WTC11 (cell line): ENCODE measurements at regions not wholly inside any gene's neighbourhood (a gene's known extent, or its start where the extent isn't known, plus 50 kb on each side); places are given as distances from the start of the nearest gene placed in this dataset.

Experiments
- ATAC-seq: fragments of 200-7000 bp; cut with Tn5 transposase; 2 replicates; pipeline ENCODE4 v1.10.0; 2021; ENCODE audit warnings: mild to moderate bottlenecking, moderate library complexity
- CTCF ChIA-PET: fragments of 300-600 bp; sonication (Branson Sonifier 250); formaldehyde crosslinking; loops from one replicate; lab custom pipeline; 2021; ENCODE audit warnings: antibody characterized with exemption; lab: Charles Lee
- POLR2A ChIA-PET: fragments of 350-600 bp; sonication (Branson Sonifier 250); formaldehyde crosslinking; loops from one replicate; lab custom pipeline; 2021; ENCODE audit warnings: antibody characterized with exemption; lab: Charles Lee
- DNase-seq: peaks from one replicate; pipeline ENCODE4 v3.0.0; 2021; ENCODE audit warnings: low spot score
- H3K27ac Mint-ChIP-seq: 2 replicates; pipeline ENCODE4 v1.8.0; 2021; ENCODE audit warnings: mixed read lengths
- H3K27me3 Mint-ChIP-seq: 2 replicates; pipeline ENCODE4 v1.8.0; 2021; ENCODE audit warnings: low read depth, mild to moderate bottlenecking, moderate library complexity, mixed read lengths
- H3K36me3 Mint-ChIP-seq: 2 replicates; pipeline ENCODE4 v1.8.0; 2021; ENCODE audit warnings: mixed read lengths
- H3K4me1 Mint-ChIP-seq: 2 replicates; pipeline ENCODE4 v1.8.0; 2022; ENCODE audit warnings: mixed read lengths
- H3K4me3 Mint-ChIP-seq: 2 replicates; pipeline ENCODE4 v1.8.0; 2021; ENCODE audit warnings: mild to moderate bottlenecking, moderate library complexity, mixed read lengths
- H3K9me3 Mint-ChIP-seq: 2 replicates; pipeline ENCODE4 v1.8.0; 2021; ENCODE audit warnings: mixed read lengths
- ATF1 ChIP-seq: sonication (generic); formaldehyde crosslinking; IDR thresholded peaks from 2 replicates; pipeline ENCODE4 v1.8.1; 2023; ENCODE audit warnings: mild to moderate bottlenecking, moderate library complexity, missing genetic modification reagents
- JUN ChIP-seq: sonication (generic); formaldehyde crosslinking; IDR thresholded peaks from 2 replicates; pipeline ENCODE4 v1.8.0; 2023; ENCODE audit warnings: mild to moderate bottlenecking, missing genetic modification reagents
- PRRX2 ChIP-seq: fragments of 250-450 bp; sonication (Bioruptor Pico); IDR thresholded peaks from 2 replicates; pipeline ENCODE4 v1.8.0; 2021; ENCODE audit warnings: mild to moderate bottlenecking
- RORB ChIP-seq: fragments of 250-450 bp; sonication (Bioruptor Pico); IDR thresholded peaks from 2 replicates; pipeline ENCODE4 v1.9.0; 2021; ENCODE audit warnings: mild to moderate bottlenecking
- SOX15 ChIP-seq: fragments of 250-450 bp; sonication (Bioruptor Pico); IDR thresholded peaks from 2 replicates; pipeline ENCODE4 v1.9.0; 2021; ENCODE audit warnings: mild to moderate bottlenecking
- ZNF121 ChIP-seq: sonication (generic); formaldehyde crosslinking; IDR thresholded peaks from 2 replicates; pipeline ENCODE4 v1.8.0; 2023; ENCODE audit warnings: missing genetic modification reagents
- ZNF671 ChIP-seq: fragments of 250-450 bp; sonication (Bioruptor Pico); IDR thresholded peaks from 2 replicates; pipeline ENCODE4 v1.8.0; 2021; ENCODE audit warnings: mild to moderate bottlenecking
- TF ChIP-seq, protein P1 (sequence below): fragments of 250-450 bp; sonication (Bioruptor Pico); IDR thresholded peaks from 2 replicates; pipeline ENCODE4 v2.1.2; 2022; ENCODE audit warnings: mild to moderate bottlenecking, moderate library complexity
- TF ChIP-seq, protein P2 (sequence below): sonication (generic); formaldehyde crosslinking; IDR thresholded peaks from 2 replicates; pipeline ENCODE4 v1.8.1; 2022; ENCODE audit warnings: mild to moderate bottlenecking, moderate library complexity, missing genetic modification reagents
- TF ChIP-seq, protein P3 (sequence below): sonication (generic); formaldehyde crosslinking; IDR thresholded peaks from 2 replicates; pipeline ENCODE4 v1.8.0; 2022; ENCODE audit warnings: mild to moderate bottlenecking, missing genetic modification reagents
- TF ChIP-seq, protein P4 (sequence below): sonication (generic); formaldehyde crosslinking; IDR thresholded peaks from 2 replicates; pipeline ENCODE4 v1.8.1; 2023; ENCODE audit warnings: mild to moderate bottlenecking, missing genetic modification reagents, borderline replicate concordance
- TF ChIP-seq, protein P5 (sequence below): sonication (generic); formaldehyde crosslinking; IDR thresholded peaks from 2 replicates; pipeline ENCODE4 v1.8.1; 2023; ENCODE audit warnings: mild to moderate bottlenecking, missing genetic modification reagents, moderate library complexity
- TF ChIP-seq, protein P6 (sequence below): fragments of 250-450 bp; sonication (Bioruptor Pico); conservative IDR thresholded peaks from 2 replicates; pipeline ENCODE4 v1.9.0; 2021; ENCODE audit warnings: mild to moderate bottlenecking
- TF ChIP-seq, protein P7 (sequence below): sonication (generic); formaldehyde crosslinking; IDR thresholded peaks from 2 replicates; pipeline ENCODE4 v1.8.0; 2023; ENCODE audit warnings: missing genetic modification reagents, mild to moderate bottlenecking, borderline replicate concordance
- TF ChIP-seq, protein P8 (sequence below): fragments of 200-600 bp; IDR thresholded peaks from 2 replicates; pipeline ENCODE4 v1.8.0; 2022; ENCODE audit warnings: antibody characterized with exemption
- TF ChIP-seq, protein P9 (sequence below): sonication (generic); formaldehyde crosslinking; conservative IDR thresholded peaks from 2 replicates; pipeline ENCODE4 v1.8.1; 2023; ENCODE audit warnings: mild to moderate bottlenecking, low read depth, missing genetic modification reagents, moderate library complexity

DNA sequence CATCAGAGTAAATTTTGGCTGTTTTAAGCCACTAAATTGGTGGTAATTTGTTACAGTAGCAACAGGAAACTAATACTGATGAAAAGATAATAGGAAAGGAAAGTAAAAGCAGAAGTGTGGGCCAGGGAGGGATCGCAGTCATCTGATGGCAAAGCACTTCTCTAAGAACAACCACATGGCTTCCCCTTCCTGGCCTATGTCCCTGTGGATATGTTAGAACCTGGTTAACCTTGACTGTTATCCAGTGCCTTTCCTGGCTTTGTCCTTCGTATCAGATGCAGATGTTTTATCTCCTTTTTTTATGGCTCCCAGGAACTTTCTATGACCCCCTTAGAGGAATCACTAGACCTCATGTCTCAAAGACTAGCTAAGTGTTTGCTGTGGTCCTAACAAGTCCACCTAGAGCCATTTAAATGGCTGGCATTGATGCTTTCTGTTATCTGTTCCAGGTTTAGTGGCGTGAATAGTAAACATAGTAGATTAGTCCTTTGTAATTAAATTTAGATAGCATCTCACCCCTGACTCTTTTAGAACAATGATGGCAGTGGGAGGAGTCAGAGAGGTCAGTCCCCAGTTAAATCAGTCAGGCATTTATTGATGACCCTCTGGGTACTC is 79.2 kb upstream of the PHACTR2 start:
- Mint-ChIP-seq H3K36me3 (no peaks in the 10 kb centered on the region), H3K27ac (no peak overlapping the region), H3K9me3 (no peaks in the 10 kb centered on the region), H3K27me3 (no peaks in the 10 kb centered on the region), H3K4me1 (peaks cover 12% of the 10 kb centered on the region), H3K4me3 (no peak overlapping the region)
- ATAC-seq (no peak), DNase-seq (no peak)
- POLR2A ChIA-PET = no interaction called here
- CTCF ChIA-PET = no interaction called here
- TF ChIP-seq ATF1 (CRISPR knock-in tag) = no peak
- TF ChIP-seq, protein P1, sequence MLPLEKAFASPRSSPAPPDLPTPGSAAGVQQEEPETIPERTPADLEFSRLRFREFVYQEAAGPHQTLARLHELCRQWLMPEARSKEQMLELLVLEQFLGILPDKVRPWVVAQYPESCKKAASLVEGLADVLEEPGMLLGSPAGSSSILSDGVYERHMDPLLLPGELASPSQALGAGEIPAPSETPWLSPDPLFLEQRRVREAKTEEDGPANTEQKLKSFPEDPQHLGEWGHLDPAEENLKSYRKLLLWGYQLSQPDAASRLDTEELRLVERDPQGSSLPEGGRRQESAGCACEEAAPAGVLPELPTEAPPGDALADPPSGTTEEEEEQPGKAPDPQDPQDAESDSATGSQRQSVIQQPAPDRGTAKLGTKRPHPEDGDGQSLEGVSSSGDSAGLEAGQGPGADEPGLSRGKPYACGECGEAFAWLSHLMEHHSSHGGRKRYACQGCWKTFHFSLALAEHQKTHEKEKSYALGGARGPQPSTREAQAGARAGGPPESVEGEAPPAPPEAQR (CRISPR knock-in tag) = no peak
- TF ChIP-seq, protein P2, sequence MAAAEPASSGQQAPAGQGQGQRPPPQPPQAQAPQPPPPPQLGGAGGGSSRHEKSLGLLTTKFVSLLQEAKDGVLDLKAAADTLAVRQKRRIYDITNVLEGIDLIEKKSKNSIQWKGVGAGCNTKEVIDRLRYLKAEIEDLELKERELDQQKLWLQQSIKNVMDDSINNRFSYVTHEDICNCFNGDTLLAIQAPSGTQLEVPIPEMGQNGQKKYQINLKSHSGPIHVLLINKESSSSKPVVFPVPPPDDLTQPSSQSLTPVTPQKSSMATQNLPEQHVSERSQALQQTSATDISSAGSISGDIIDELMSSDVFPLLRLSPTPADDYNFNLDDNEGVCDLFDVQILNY (CRISPR knock-in tag) = no peak
- TF ChIP-seq, protein P3, sequence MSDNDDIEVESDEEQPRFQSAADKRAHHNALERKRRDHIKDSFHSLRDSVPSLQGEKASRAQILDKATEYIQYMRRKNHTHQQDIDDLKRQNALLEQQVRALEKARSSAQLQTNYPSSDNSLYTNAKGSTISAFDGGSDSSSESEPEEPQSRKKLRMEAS (CRISPR knock-in tag) = no peak
- TF ChIP-seq RORB (CRISPR knock-in tag) = 0 out of 2 replicates have a peak, but pooled peaks have one; percentile 26
- TF ChIP-seq ZNF671 (CRISPR knock-in tag) = no peak

DNA sequence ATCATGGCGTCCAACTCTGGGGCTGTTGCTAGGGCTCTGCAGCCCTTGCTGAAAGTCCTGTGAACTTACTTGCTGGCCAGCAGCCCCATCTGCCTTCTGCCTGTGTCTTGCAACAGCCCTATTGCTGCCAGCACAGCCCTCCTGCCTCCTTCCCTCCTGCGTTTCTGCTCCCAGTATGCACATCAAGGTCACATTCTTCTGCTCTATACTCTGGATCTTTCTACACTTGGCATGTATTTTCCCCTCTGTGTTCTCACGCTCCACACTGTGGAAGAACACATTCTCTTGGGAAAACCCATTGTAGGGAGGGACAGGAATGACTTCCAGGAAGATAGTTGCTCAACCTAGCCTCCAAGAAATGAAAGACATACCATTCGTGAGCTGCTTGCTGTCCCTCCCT is 80.9 kb upstream of the PHACTR2 start:
- peak overlapping the region; percentile 25; the same call in 1 of the 2 replicates for H3K27ac Mint-ChIP-seq
- no peak for TF ChIP-seq ZNF121
- TF ChIP-seq, protein P4, sequence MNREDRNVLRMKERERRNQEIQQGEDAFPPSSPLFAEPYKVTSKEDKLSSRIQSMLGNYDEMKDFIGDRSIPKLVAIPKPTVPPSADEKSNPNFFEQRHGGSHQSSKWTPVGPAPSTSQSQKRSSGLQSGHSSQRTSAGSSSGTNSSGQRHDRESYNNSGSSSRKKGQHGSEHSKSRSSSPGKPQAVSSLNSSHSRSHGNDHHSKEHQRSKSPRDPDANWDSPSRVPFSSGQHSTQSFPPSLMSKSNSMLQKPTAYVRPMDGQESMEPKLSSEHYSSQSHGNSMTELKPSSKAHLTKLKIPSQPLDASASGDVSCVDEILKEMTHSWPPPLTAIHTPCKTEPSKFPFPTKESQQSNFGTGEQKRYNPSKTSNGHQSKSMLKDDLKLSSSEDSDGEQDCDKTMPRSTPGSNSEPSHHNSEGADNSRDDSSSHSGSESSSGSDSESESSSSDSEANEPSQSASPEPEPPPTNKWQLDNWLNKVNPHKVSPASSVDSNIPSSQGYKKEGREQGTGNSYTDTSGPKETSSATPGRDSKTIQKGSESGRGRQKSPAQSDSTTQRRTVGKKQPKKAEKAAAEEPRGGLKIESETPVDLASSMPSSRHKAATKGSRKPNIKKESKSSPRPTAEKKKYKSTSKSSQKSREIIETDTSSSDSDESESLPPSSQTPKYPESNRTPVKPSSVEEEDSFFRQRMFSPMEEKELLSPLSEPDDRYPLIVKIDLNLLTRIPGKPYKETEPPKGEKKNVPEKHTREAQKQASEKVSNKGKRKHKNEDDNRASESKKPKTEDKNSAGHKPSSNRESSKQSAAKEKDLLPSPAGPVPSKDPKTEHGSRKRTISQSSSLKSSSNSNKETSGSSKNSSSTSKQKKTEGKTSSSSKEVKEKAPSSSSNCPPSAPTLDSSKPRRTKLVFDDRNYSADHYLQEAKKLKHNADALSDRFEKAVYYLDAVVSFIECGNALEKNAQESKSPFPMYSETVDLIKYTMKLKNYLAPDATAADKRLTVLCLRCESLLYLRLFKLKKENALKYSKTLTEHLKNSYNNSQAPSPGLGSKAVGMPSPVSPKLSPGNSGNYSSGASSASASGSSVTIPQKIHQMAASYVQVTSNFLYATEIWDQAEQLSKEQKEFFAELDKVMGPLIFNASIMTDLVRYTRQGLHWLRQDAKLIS = no peak
- TF ChIP-seq, protein P5, sequence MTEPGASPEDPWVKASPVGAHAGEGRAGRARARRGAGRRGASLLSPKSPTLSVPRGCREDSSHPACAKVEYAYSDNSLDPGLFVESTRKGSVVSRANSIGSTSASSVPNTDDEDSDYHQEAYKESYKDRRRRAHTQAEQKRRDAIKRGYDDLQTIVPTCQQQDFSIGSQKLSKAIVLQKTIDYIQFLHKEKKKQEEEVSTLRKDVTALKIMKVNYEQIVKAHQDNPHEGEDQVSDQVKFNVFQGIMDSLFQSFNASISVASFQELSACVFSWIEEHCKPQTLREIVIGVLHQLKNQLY (CRISPR knock-in tag) = no peak
- no peak for TF ChIP-seq JUN (CRISPR knock-in tag)
- TF ChIP-seq, protein P6, sequence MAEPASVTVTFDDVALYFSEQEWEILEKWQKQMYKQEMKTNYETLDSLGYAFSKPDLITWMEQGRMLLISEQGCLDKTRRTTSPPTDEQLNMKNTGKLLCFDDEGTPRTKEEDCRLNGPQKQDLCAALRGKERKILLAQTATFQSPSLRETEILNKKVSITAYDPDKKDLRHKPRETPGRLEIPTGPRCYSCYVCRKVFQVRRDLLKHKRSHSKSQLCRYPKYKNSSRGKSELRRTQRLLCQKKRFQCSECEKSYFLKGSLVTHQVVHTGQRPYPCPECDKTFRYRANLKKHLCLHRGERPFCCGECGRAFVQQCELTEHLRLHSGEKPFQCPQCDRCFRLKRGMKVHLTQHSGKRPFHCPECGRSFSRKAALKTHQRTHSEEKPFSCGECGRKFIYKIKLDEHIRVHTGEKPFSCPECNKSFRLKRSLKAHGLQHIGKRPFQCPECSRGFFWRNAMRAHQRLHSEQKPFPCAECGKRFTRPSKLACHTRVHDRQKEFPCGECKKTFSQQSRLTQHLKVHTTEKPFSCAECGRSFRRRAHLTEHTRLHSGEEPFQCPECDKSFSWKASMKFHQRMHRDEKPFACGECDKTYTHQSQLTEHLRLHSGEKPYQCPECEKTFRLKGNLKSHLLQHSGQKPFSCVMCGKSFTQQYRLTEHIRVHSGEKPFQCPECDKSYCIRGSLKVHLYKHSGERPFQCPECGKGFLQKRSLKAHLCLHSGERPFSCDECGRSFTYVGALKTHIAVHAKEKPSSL (CRISPR knock-in tag) = no peak
- TF ChIP-seq, protein P7, sequence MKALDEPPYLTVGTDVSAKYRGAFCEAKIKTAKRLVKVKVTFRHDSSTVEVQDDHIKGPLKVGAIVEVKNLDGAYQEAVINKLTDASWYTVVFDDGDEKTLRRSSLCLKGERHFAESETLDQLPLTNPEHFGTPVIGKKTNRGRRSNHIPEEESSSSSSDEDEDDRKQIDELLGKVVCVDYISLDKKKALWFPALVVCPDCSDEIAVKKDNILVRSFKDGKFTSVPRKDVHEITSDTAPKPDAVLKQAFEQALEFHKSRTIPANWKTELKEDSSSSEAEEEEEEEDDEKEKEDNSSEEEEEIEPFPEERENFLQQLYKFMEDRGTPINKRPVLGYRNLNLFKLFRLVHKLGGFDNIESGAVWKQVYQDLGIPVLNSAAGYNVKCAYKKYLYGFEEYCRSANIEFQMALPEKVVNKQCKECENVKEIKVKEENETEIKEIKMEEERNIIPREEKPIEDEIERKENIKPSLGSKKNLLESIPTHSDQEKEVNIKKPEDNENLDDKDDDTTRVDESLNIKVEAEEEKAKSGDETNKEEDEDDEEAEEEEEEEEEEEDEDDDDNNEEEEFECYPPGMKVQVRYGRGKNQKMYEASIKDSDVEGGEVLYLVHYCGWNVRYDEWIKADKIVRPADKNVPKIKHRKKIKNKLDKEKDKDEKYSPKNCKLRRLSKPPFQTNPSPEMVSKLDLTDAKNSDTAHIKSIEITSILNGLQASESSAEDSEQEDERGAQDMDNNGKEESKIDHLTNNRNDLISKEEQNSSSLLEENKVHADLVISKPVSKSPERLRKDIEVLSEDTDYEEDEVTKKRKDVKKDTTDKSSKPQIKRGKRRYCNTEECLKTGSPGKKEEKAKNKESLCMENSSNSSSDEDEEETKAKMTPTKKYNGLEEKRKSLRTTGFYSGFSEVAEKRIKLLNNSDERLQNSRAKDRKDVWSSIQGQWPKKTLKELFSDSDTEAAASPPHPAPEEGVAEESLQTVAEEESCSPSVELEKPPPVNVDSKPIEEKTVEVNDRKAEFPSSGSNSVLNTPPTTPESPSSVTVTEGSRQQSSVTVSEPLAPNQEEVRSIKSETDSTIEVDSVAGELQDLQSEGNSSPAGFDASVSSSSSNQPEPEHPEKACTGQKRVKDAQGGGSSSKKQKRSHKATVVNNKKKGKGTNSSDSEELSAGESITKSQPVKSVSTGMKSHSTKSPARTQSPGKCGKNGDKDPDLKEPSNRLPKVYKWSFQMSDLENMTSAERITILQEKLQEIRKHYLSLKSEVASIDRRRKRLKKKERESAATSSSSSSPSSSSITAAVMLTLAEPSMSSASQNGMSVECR (CRISPR knock-in tag) = no peak
- TF ChIP-seq PRRX2 (CRISPR knock-in tag) = no peak
- TF ChIP-seq, protein P8, sequence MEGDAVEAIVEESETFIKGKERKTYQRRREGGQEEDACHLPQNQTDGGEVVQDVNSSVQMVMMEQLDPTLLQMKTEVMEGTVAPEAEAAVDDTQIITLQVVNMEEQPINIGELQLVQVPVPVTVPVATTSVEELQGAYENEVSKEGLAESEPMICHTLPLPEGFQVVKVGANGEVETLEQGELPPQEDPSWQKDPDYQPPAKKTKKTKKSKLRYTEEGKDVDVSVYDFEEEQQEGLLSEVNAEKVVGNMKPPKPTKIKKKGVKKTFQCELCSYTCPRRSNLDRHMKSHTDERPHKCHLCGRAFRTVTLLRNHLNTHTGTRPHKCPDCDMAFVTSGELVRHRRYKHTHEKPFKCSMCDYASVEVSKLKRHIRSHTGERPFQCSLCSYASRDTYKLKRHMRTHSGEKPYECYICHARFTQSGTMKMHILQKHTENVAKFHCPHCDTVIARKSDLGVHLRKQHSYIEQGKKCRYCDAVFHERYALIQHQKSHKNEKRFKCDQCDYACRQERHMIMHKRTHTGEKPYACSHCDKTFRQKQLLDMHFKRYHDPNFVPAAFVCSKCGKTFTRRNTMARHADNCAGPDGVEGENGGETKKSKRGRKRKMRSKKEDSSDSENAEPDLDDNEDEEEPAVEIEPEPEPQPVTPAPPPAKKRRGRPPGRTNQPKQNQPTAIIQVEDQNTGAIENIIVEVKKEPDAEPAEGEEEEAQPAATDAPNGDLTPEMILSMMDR = no peak
- no peak for TF ChIP-seq SOX15 (CRISPR knock-in tag)
- TF ChIP-seq, protein P9, sequence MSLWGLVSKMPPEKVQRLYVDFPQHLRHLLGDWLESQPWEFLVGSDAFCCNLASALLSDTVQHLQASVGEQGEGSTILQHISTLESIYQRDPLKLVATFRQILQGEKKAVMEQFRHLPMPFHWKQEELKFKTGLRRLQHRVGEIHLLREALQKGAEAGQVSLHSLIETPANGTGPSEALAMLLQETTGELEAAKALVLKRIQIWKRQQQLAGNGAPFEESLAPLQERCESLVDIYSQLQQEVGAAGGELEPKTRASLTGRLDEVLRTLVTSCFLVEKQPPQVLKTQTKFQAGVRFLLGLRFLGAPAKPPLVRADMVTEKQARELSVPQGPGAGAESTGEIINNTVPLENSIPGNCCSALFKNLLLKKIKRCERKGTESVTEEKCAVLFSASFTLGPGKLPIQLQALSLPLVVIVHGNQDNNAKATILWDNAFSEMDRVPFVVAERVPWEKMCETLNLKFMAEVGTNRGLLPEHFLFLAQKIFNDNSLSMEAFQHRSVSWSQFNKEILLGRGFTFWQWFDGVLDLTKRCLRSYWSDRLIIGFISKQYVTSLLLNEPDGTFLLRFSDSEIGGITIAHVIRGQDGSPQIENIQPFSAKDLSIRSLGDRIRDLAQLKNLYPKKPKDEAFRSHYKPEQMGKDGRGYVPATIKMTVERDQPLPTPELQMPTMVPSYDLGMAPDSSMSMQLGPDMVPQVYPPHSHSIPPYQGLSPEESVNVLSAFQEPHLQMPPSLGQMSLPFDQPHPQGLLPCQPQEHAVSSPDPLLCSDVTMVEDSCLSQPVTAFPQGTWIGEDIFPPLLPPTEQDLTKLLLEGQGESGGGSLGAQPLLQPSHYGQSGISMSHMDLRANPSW (CRISPR knock-in tag) = no peak

More for the DNA sequence above, 80.9 kb upstream of the PHACTR2 start:
- no peaks in the 10 kb centered on the region for H3K36me3 Mint-ChIP-seq
- H3K4me3 Mint-ChIP-seq = no peak overlapping the region
- H3K4me1 Mint-ChIP-seq = peaks cover 10% of the 10 kb centered on the region
- ChIA-PET CTCF (no interaction called here), POLR2A (no interaction called here)
- H3K27me3 Mint-ChIP-seq = no peaks in the 10 kb centered on the region
- DNase-seq = no peak
- peaks cover 1% of the 10 kb centered on the region for H3K9me3 Mint-ChIP-seq
- ATAC-seq = no peak
